Activated CD8-positive, alpha-beta memory T cell treated with anti-CD3 and anti-CD28 coated beads for 4 hours (primary cell): ENCODE measurements at regions not wholly inside any gene's neighbourhood (a gene's known extent, or its start where the extent isn't known, plus 50 kb on each side); places are given as distances from the start of the nearest gene placed in this dataset.
A peak's percentile ranks its signal among the peaks of the same experiment; 100 is the strongest.

Source experiments
- DNase-seq, 2 donors: peaks; one replicate each; pipeline ENCODE4 v3.0.0-alpha.2; 2020; ENCODE audit warnings: low read depth in 2 of 2

- no peak for DNase-seq
Measured at GRCh38 chr1:36675931-36676562, 193.3 kb upstream of the CSF3R start.

- DNase-seq = no peak
Measured at GRCh38 chr1:36675106-36675505, 192.4 kb upstream of the CSF3R start.

GRCh38 chr1:36673202-36673601, 190.5 kb upstream of the CSF3R start:
- DNase-seq = no peak

- no peak for DNase-seq
Measured at GRCh38 chr1:36669262-36669661, 186.5 kb upstream of the CSF3R start.

- no peak for DNase-seq
Measured at GRCh38 chr1:36667836-36668235, 185.1 kb upstream of the CSF3R start.

GRCh38 chr1:36667256-36667655, 184.5 kb upstream of the CSF3R start:
- DNase-seq = no peak

- no peak for DNase-seq
Measured at GRCh38 chr1:36665478-36666080, 182.9 kb upstream of the CSF3R start.

GRCh38 chr1:36664571-36665287, 182.0 kb upstream of the CSF3R start:
- DNase-seq = no peak

GRCh38 chr1:36663772-36664430, 181.2 kb upstream of the CSF3R start:
- no peak for DNase-seq

GRCh38 chr1:36658838-36659237, 176.1 kb upstream of the CSF3R start:
- DNase-seq = no peak

- DNase-seq = no peak
Measured at GRCh38 chr1:36657826-36658225, 175.1 kb upstream of the CSF3R start.

- no peak for DNase-seq
Measured at GRCh38 chr1:36656838-36657237, 174.1 kb upstream of the CSF3R start.

- no peak for DNase-seq
Measured at GRCh38 chr1:36656271-36656670, 173.6 kb upstream of the CSF3R start.

GRCh38 chr1:36654586-36654985, 171.9 kb upstream of the CSF3R start:
- no peak for DNase-seq

GRCh38 chr1:36653850-36654249, 171.1 kb upstream of the CSF3R start:
- DNase-seq = no peak

- DNase-seq = no peak
Measured at GRCh38 chr1:36652586-36652985, 169.9 kb upstream of the CSF3R start.

GRCh38 chr1:36652011-36652410, 169.3 kb upstream of the CSF3R start:
- DNase-seq = no peak

- DNase-seq = no peak
Measured at GRCh38 chr1:36651176-36651910, 168.6 kb upstream of the CSF3R start.

- DNase-seq = peak; percentile 17 to 22
Measured at GRCh38 chr1:36650200-36651065, 167.7 kb upstream of the CSF3R start.

- no peak for DNase-seq
Measured at GRCh38 chr1:36645867-36646266, 163.2 kb upstream of the CSF3R start.

GRCh38 chr1:36644556-36644955, 161.8 kb upstream of the CSF3R start:
- DNase-seq = no peak
